Endothelial cell of umbilical vein (primary cell): ENCODE measurements at regions not wholly inside any gene's neighbourhood (a gene's known extent, or its start where the extent isn't known, plus 50 kb on each side); places are given as distances from the start of the nearest gene placed in this dataset.

Experiments used
- BruUV-seq: library from RNA; stranded (reverse); fragments of 400-500 nt; replicated peaks from 2 replicates; lab custom pipeline; 2021; lab: Mats Ljungman, UMichigan
- CTCF ChIA-PET: fragments of 300-600, 350-600 bp; sonication (Branson Sonifier 250); formaldehyde crosslinking; loops from one replicate; lab custom pipeline; 2021; ENCODE audit warnings: antibody characterized with exemption, inconsistent platforms; lab: Charles Lee
- POLR2A ChIA-PET: fragments of 300-600, 350-600 bp; sonication (Branson Sonifier 250); formaldehyde crosslinking; loops from one replicate; lab custom pipeline; 2021; ENCODE audit warnings: antibody characterized with exemption, inconsistent platforms; lab: Charles Lee
- DNase-seq: peaks from one replicate; pipeline ENCODE4 v3.0.0-alpha.2; 2011; ENCODE audit warnings: low read depth, low spot score
- FAIRE-seq: peaks from 2 replicates; lab custom pipeline; 2011; peaks lifted over from hg19 to GRCh38; lab: Jason Lieb, UNC
- H2AFZ ChIP-seq: 2 replicates; pipeline ENCODE4 v1.6.0; 2012; ENCODE audit warnings: low read depth, low read length, control low read depth, inconsistent platforms
- H3K27ac ChIP-seq: 2 replicates; pipeline ENCODE4 v1.5.1; 2011; ENCODE audit warnings: low read depth, mild to moderate bottlenecking, control low read depth, low read length, moderate library complexity; ENCODE audit not compliant: insufficient read depth
- H3K27me3 ChIP-seq, 2 experiments: 2 replicates each; pipeline versions ENCODE4 v1.6.0 to v1.6.1; 2011; ENCODE audit warnings: low read length in 2 of 2, mixed read lengths in 1 of 2; ENCODE audit not compliant: control insufficient read depth in 2 of 2, insufficient read depth in 2 of 2
- H3K36me3 ChIP-seq, 2 experiments: 2 replicates in 1 of 2; 3 replicates in 1 of 2; pipeline ENCODE4 v1.5.1; 2011; ENCODE audit warnings: low read length in 2 of 2, mild to moderate bottlenecking in 1 of 2, moderate library complexity in 1 of 2; ENCODE audit not compliant: control insufficient read depth in 2 of 2, insufficient read depth in 2 of 2; ENCODE audit errors: extremely low read depth in 1 of 2
- H3K4me1 ChIP-seq: 3 replicates; pipeline ENCODE4 v1.5.1; 2011; ENCODE audit warnings: mild to moderate bottlenecking, low read length; ENCODE audit not compliant: control insufficient read depth, insufficient read depth; ENCODE audit errors: extremely low read depth
- H3K4me2 ChIP-seq: 2 replicates; pipeline ENCODE4 v1.6.1; 2011; ENCODE audit warnings: low read length, control low read depth, mixed read lengths; ENCODE audit not compliant: insufficient read depth
- H3K4me3 ChIP-seq, 3 experiments: fragments of 200-600 bp in 1 of 3; sonication (generic), shearing (Covaris generic) in 1 of 3; replicated peaks in 1 of 3; 2 replicates each; pipeline ENCODE4 v1.5.1; 2011 to 2016; ENCODE audit warnings: control low read depth in 3 of 3, low read length in 3 of 3, mild to moderate bottlenecking in 2 of 3, inconsistent platforms in 1 of 3, low read depth in 1 of 3, moderate library complexity in 1 of 3; ENCODE audit not compliant: insufficient read depth in 1 of 3
- H3K79me2 ChIP-seq: 2 replicates; pipeline ENCODE4 v1.6.0; 2012; ENCODE audit warnings: low read length, inconsistent platforms; ENCODE audit not compliant: control insufficient read depth, insufficient read depth
- H3K9ac ChIP-seq: replicated peaks from 2 replicates; pipeline ENCODE3; 2011; ENCODE audit warnings: low read length, control low read depth; ENCODE audit not compliant: insufficient read depth; ENCODE audit errors: extremely low read depth
- H3K9me1 ChIP-seq: replicated peaks from 3 replicates; pipeline ENCODE4 v1.6.0; 2011; ENCODE audit warnings: mild to moderate bottlenecking, low read length; ENCODE audit not compliant: control insufficient read depth, insufficient read depth; ENCODE audit errors: extremely low read depth
- H3K9me3 ChIP-seq: replicated peaks from 2 replicates; pipeline ENCODE4 v1.5.1; 2012; ENCODE audit warnings: low read length, inconsistent platforms; ENCODE audit not compliant: control insufficient read depth, insufficient read depth
- H4K20me1 ChIP-seq: replicated peaks from 2 replicates; pipeline ENCODE3; 2011; ENCODE audit warnings: mild to moderate bottlenecking, low read length; ENCODE audit not compliant: control insufficient read depth, insufficient read depth; ENCODE audit errors: extremely low read depth
- FOS ChIP-seq: IDR thresholded peaks from 2 replicates; pipeline ENCODE4 v1.6.1; 2011; ENCODE audit warnings: mild to moderate bottlenecking, low read length, moderate library complexity, borderline replicate concordance; ENCODE audit not compliant: insufficient read depth
- JUN ChIP-seq: IDR thresholded peaks from 2 replicates; pipeline ENCODE4 v1.6.1; 2011; ENCODE audit warnings: borderline replicate concordance, low read depth; ENCODE audit not compliant: insufficient read length, insufficient read depth
- MYC ChIP-seq: IDR thresholded peaks from one replicate; pipeline ENCODE4 v1.6.1; 2011; ENCODE audit warnings: mild to moderate bottlenecking, low read depth, low read length
- POLR2AphosphoS5 ChIP-seq: IDR thresholded peaks from 2 replicates; pipeline ENCODE4 v1.6.1; 2012; ENCODE audit warnings: low read depth, mild to moderate bottlenecking, control low read depth, low read length, moderate library complexity; ENCODE audit not compliant: insufficient read depth
- dilution Hi-C: fragments of 300-500 bp; cut with MboI; formaldehyde crosslinking; loops from one replicate; pipeline ENCODE4 v1.15.0; 2019; ENCODE audit warnings: low sequenced_read_pairs; ENCODE audit not compliant: extremely low pct_ligation_motif_present
- intact Hi-C: fragments of 100-400 bp; cut with micrococcal nuclease; formaldehyde crosslinking; loops from one replicate; pipeline ENCODE4 v1.10.0; 2022
- TF ChIP-seq, protein P1 (sequence below), 2 donors: IDR thresholded peaks; 1 replicate in 1 of 2; 2 replicates in 1 of 2; pipeline ENCODE4 v1.5.1; 2011; ENCODE audit warnings: low read length in 2 of 2, mild to moderate bottlenecking in 2 of 2, moderate library complexity in 2 of 2, control low read depth in 1 of 2, inconsistent platforms in 1 of 2, low read depth in 1 of 2; ENCODE audit not compliant: insufficient read depth in 1 of 2; ENCODE audit errors: extremely low read depth in 1 of 2
- TF ChIP-seq, protein P2 (sequence below): IDR thresholded peaks from 2 replicates; pipeline ENCODE4 v1.6.1; 2011; ENCODE audit not compliant: insufficient read depth, insufficient read length

- Histone ChIP-seq H3K9me1 (no peaks in the 10 kb centered on the region), H3K27ac (no peak overlapping the region), H4K20me1 (no peaks in the 10 kb centered on the region), H3K9ac (no peak overlapping the region), H2AFZ (no peak overlapping the region), H3K4me1 (no peaks in the 10 kb centered on the region), H3K9me3 (no peaks in the 10 kb centered on the region), H3K4me3 (no peak overlapping the region), H3K4me2 (no peak overlapping the region), H3K79me2 (no peaks in the 10 kb centered on the region), H3K27me3 (no peaks in the 10 kb centered on the region), H3K36me3 (no peaks in the 10 kb centered on the region)
- FAIRE-seq (no peak), DNase-seq (no peak)
- dilution Hi-C loops, result no loop called here
- POLR2A ChIA-PET, result no interaction called here
- intact Hi-C loops, result no loop called here
- TF ChIP-seq, protein P1, sequence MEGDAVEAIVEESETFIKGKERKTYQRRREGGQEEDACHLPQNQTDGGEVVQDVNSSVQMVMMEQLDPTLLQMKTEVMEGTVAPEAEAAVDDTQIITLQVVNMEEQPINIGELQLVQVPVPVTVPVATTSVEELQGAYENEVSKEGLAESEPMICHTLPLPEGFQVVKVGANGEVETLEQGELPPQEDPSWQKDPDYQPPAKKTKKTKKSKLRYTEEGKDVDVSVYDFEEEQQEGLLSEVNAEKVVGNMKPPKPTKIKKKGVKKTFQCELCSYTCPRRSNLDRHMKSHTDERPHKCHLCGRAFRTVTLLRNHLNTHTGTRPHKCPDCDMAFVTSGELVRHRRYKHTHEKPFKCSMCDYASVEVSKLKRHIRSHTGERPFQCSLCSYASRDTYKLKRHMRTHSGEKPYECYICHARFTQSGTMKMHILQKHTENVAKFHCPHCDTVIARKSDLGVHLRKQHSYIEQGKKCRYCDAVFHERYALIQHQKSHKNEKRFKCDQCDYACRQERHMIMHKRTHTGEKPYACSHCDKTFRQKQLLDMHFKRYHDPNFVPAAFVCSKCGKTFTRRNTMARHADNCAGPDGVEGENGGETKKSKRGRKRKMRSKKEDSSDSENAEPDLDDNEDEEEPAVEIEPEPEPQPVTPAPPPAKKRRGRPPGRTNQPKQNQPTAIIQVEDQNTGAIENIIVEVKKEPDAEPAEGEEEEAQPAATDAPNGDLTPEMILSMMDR (IDR thresholded peaks at IDR 0.05; ENCODE audit: extremely low read depth in 1 of 2, insufficient read depth in 1 of 2, low read depth in 1 of 2, low read length in 2 of 2), result no peak
- TF ChIP-seq MYC (no peak), JUN (no peak), FOS (peak; percentile 50), POLR2AphosphoS5 (no peak)
- TF ChIP-seq, protein P2, sequence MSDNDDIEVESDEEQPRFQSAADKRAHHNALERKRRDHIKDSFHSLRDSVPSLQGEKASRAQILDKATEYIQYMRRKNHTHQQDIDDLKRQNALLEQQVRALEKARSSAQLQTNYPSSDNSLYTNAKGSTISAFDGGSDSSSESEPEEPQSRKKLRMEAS, result no peak
- CTCF ChIA-PET, result interaction anchor here (1.3 kb wide), 1 partner anchor 11 kb away, joined by 5 read pairs; no protein-coding TSS in a partner anchor
- no TSS peak for BruUV-seq
Measured at GRCh38 chr1:187445066-187445465, 616.3 kb downstream of the PLA2G4A start.
